GM04504 (cell line): ENCODE measurements at regions not wholly inside any gene's neighbourhood (a gene's known extent, or its start where the extent isn't known, plus 50 kb on each side); places are given as distances from the start of the nearest gene placed in this dataset.
"Not testable (repeated sequence)": the region's sequence is repeated elsewhere in the genome, so short reads cannot be mapped to it uniquely, and the experiment has no call there.

Experiments
- DNase-seq: peaks from one replicate; pipeline ENCODE4 v3.0.0-alpha.2; 2012; ENCODE audit warnings: low read depth

DNA sequence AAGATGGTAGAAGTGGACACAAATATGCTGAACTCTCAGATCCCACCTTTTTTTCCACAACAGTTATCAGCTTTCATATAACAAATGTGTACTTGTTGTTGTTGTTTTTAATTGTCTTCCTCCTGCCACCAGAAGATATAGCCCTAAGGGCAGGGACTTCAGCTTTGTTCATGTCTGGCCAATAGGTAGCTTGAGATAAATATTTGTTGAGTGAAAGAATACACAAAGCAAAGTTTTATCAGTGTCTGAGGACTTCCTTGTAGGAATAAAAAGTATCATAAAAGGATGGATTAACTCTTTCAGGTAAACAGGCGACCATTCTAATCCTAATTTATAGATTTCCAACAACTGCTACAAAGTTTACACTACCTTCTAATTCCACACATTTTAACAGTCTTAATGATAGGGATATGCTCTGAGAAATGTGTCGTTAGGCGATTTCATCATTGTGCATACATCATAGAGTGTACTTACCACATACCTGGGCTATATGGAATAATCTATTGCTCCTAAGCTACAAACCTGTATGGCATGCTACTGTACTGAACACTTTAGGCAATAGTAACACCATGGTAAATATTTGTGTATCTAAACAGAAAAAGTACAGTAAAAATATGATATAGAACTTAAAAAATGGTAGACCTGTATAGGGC is 186.1 kb downstream of the ATOH1 start:
- no peak for DNase-seq

DNA sequence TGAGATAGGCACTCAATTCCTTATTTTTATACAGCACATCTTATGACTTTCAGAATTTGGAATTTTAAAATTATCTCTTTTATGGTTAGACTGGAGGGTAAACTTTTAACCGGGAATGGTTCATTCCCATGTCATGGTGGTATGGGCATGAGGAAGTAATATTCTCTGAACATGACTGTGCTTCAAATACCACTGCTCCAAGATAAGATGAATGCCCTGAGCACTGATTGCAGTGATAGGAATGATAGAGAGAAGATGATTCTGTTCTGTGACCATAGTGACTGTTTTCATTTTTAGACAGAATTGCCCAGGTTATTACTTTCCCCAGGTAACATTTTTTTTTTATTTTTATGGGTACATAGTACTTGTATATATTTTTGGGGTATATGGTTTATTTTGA is 187.4 kb downstream of the ATOH1 start:
- no peak for DNase-seq

DNA sequence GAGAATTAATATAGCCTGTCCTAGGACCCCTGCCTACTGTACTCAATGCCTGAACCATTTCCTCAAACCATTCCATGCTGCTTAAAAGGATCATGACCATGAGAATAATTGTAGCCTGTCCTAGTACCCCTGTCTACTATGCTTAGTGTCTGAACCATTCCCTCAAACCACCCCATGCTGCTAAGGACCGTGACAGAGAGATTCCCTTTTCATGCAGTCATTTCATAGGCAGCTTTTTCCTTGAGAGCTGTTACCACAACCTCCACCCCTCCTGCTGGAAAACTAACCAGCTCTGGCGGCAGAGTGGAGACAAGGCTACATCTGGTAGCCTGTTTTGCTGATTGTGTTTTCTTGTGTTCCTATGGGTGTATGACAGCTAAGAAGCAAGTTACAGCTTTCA is 174.9 kb upstream of the SMARCAD1 start:
- DNase-seq: no peak

DNA sequence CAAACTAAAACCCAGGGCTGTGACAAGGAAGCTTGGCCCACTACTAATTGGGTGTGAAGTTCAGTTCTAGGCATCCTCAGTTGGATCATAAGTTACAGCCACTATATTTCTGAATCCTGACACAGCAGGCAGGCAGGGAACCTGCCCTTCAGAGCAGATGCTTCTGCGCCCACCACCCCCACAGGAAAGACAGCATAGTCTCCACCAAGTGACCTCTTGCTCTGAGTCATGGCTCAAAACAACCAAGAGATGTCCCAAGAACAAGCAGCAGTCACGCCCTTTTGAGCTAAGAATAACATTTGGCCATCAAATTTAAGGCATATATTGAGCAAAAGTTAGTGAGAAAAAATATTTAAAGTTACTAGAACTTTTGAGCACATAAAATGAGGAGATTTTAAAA is 170.7 kb upstream of the SMARCAD1 start:
- no peak for DNase-seq

DNA sequence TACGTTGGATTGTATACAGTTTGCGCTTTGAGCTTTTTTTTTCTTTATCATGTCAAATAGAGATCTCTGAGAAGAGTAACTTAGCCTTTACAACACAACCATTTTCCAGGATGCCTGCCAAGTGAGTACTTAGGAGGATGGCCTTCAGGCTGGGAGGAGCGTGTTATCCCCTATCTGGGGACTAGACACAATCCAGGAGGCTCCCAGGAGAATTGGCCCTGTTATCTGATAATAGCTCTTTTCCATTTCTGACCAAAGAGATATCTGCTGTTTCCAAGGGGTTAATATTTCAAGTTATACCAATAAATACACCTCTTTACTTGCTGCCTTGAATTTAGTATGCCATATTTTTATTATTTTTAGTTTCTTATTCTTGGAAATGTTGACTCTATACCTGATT is 169.5 kb upstream of the SMARCAD1 start:
- DNase-seq: no peak

DNA sequence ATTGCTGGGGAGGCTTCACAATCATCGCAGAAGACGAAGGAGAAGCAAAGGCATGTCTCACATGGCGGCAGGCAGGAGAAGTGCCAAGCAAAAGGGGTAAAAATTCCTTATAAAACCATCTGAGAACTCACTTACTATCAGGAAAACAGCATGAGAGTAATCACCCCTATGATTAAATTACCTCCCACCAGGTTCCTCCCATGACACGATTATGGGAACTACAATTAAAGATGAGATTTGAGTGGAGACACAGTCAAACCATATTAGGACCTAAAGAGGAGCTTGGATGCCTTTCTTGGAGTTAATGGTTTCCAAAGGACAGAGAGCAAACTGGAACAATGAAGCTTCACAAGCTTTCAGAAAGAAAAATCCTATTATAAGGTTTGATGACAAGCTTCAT is 168.4 kb upstream of the SMARCAD1 start:
- DNase-seq: no peak

DNA sequence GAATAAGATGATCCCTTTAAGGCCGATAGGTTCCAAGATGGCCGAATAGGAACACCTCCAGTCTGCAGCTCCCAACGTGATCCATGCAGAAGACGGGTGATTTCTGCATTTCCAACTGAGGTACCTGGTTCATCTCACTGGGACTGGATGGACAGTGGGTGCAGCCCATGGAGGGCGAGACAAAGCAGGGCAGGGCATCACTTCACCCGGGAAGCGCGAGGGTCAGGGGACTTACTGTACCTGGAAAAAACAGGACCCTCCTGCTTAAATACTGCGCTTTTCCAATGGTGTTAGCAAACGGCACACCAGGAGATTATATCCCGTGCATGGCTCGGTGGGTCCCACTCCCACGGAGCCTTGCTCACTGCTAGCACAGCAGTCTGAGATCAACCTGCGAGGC is 163.2 kb upstream of the SMARCAD1 start:
- DNase-seq: not testable (repeated sequence)

DNA sequence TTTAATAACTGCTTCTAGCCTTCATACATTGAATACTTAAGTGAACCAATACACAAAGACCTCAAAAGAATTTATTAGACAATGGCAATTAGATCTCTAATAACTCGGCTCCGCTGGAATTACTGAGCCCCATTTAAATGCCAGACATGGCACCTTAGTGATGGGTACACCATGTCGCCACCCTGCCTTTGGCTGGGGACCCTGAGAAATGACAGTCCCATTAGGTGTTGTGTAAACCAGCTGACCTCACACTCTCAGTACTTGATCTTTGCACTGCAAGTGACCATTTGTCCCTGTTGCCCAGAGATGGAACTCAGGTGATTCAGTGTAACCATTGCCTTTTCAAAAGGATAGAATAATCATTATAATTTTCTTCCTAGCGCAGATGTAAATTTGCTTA is 144.6 kb upstream of the SMARCAD1 start:
- DNase-seq: no peak

DNA sequence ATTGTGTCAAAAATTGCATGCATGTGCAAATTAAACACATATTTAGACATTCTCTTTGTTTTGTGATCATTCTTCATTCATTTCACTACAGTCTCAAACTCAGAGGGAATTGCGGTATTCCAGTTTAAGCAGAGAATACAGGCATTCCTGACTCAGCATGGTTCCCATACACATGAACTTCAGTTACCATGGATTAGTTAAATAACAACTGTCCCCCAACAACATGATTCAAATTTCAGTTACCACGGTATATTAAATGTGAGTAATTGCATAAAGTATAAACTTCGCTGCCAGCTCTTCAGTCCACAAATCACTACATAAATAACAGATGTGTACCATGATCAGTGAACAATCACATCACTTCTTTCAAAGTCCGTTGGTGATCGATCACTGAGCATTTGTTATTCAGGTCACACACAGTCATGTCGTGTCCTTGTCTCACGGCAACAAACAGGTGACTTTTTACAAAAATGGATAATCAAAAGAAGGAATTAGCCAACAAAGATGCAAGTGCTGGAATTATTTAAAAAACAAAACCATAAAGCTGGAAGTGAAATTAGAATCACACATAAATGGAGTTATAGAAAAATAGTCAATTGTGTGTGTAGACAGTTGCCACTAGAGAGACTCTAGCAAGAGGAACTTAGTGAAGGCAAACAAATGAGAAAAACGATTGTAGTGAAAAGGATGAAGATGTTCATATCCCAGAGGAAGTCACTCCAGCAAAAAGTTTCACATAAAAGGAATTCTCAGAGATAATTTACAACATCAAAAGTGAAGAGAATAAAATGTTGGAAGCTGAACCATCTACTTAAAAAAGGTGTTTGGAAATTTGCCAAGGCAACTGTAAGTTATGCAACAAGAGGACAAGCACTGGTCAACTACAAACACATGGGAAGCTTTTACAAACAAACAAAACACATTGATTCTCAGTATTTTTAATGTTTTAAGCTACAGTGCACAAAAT is 138.6 kb upstream of the SMARCAD1 start:
- no peak for DNase-seq

DNA sequence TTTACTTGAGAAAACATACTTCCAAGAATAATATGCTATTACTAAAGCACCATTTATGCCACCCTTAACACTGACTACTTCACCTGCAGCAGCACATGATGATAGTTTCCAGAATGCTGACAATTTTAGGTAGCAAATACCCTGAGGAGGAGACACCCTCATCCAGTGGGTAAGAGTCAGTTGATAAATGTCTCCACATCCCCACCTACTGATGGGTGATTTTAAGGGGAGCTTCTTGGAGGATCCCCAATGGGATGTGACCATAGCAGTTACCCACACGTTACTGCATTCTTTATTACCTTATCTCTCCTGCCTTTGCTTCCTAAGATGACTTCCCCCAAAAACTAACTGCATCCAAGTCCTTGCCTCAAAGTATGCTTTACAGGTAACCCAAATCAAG is 131.2 kb upstream of the SMARCAD1 start:
- DNase-seq: no peak

DNA sequence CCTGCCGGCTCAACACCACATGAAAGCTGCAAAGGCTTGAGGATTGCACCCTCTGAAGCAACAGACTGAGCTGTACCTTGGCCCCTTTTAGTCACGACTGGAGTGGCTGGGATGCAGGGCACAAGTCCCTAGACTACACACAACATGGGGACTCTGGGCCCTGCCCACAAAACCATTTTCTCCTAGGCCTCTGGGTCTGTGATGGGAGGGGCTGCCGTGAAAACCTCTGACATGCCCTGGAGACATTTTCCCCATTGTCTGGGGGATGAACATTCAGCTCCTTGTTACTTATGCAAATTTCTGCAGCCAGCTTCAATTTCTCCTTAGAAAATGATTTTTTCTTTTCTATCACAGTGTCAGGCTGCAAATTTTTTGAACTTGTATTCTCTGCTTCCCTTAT is 123.5 kb upstream of the SMARCAD1 start:
- no peak for DNase-seq

DNA sequence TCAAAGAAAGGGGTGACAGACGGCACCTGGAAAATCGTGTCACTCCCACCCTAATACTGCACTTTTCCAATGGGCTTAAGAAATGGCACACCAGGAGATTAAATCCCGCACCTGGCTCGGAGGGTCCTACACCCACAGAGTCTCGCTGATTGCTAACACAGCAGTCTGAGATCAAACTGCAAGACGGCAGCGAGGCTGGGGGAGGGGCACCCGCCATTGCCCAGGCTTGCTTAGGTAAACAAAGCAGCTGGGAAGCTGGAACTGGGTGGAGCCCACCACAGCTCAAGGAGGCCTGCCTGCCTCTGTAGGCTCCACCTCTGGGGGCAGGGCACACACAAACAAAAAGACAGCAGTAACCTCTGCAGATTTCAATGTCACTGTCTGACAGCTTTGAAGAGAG is 108.5 kb upstream of the SMARCAD1 start:
- DNase-seq: not testable (repeated sequence)

DNA sequence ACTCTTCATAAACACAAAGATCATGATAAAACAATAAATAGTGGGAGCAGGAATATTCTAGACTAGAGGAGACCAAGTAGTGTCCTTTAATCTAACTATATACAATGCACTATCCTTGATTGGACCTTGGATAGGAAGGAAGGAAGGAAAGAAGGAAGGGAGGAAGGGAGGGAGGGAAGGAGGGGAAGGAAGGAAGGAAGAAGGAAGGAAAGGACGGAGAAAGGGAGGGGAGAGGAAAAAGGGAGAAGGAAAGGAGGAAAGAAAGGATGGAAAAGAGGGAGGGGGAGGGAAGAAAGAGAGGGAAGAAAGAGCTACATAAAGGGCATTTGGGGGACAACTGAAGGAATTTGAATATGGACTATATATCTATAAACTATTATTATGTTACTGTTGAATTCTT is 95.0 kb upstream of the SMARCAD1 start:
- DNase-seq: no peak

DNA sequence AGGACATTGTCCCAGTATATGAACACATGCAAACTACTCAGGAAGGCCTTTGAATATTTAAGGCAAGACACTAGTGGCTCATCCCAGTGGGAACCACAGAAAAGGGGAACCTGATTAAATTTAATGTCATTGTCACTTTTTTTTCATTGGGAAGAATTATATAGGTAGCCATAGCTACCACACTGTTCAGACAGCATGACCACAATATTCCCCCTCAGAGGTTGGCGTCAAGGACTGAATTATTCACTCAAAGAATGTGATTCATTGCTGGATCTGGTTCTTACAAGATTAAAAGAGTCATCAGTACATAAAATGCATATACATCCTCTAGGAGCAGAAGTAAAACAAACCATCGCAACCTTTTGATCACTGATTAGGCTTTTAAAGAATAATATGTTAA is 92.0 kb upstream of the SMARCAD1 start:
- no peak for DNase-seq

DNA sequence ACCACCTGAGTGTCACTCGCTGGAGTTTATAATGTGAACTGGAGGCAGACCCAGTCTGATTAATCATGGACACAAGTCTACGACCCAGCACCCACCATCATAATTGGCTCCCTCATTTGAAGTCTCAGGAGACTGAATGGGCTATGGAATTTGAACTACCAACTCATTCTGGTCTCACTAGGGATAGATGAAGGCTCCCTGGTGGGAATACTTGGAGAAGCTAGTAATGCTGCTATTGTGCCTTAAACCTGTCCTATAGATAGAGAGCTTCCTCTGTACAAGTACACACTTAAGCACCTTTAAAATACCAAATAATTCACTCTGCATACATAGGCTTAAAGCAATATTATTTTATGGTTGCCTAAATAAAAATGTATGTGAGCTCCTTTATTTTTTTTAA is 90.8 kb upstream of the SMARCAD1 start:
- no peak for DNase-seq

DNA sequence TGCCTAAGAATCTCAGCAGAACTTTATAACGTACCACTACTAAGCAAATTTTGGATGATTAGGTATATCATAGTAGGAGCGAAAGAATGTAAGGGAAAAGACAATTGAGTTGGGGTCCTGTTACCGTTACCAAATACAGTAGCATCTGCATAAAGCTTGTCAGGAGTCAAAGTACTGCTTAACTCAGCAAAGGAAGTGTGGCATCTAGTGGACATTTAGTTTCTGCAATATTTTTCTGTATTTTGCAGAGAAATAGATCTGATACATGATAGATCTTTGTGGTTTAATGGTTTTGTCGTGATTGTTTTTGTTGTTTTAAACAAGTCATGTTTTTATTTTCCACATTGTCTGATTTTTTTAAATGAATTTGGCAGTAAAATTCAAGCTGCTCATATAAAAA is 81.0 kb upstream of the SMARCAD1 start:
- DNase-seq: no peak

DNA sequence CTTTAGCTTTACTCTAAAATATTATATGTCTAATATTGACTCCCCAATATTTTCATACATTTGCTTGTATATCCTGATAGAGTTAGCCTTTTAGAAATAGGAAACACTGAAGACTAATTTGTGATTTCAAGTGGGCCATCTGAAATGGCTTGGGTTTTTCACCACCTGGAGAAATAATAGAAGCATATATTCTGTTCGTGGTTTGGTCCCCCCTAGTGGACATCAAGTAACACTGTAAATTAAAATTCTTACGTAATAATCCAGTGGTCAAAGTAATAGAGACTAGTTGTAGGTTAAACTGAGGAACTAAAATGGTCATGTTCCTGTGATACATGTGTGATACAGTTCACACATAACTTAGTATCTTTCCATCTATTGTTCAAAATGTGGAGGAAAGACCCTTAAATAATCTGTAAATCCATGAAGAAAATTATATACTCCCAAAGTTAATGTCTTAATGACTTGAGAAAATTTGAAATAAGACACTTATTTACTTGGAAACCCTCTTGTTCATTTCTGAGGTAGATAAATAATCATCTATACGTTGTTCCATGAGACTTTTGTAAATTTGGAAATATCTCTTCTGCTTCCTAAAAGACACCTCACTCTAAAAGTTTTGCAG is 79.8 kb upstream of the SMARCAD1 start:
- peak; percentile 1 for DNase-seq

DNA sequence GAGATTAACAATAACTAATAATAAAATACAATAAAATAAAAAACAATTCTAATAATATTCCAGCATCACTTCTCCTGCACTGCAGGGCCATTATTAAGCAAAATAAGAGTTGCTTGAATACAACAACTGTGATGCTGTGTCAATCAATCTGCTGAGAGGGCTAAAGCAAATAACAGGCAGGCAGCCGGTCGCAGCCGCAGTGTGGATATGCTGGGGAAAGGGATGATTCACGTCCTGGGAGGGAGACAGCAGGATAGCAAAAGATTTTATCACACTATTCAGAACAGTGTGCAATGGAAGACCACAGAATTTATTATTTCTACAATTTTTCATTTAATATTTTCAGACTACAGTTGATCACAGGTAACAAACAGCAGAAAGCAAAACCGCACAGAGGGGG is 76.5 kb upstream of the SMARCAD1 start:
- DNase-seq: no peak

DNA sequence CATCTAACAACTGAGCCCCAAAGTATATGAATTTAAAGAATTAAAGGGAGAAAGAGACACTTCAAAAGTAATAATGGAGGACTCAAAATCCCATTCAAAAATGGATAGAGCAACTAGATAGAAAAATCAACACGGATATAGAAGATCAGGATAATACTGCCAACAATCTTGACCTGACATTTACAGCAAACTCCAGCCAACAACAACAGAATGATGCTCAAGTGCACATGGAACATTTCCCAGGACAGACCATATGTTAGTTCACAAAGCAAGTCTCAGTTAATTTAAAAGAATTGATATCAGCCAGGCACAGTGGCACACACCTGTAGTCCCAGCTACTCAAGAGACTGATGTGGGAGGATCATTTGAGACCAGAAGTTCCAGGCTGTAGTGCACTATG is 72.0 kb upstream of the SMARCAD1 start:
- DNase-seq: no peak

DNA sequence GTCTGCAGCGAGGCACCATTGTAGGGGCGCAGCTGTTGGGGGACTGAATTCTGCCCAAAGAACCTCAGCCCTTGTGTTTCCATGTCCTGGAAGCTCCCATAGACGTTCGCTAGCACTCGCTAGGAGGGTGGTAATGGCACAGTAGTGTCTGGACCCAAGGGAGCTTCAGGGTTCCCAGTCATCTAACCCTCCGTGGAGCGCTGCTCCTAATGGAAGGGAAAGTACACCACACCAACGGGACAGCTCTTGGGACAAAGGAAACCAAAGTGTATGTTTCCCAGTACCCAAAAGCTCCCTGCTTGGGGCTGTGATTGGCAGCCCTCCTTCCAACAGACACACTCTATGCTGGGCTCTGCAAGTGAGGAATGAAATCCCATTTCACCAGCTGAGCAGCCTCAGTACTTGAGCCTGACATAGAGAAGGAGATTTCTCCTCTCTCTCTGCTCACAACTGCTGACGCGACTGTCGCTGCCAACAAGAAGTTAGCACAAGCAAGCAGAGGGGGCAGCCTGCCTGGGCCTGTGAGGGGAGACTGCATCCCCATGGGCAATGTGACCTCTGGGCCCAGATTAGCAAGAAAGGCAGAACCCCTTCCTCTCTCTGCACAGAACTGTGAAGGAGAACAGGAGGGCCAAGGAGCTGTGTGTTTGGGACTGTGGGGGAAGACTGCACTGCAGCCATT is 67.6 kb upstream of the SMARCAD1 start:
- no peak for DNase-seq

DNA sequence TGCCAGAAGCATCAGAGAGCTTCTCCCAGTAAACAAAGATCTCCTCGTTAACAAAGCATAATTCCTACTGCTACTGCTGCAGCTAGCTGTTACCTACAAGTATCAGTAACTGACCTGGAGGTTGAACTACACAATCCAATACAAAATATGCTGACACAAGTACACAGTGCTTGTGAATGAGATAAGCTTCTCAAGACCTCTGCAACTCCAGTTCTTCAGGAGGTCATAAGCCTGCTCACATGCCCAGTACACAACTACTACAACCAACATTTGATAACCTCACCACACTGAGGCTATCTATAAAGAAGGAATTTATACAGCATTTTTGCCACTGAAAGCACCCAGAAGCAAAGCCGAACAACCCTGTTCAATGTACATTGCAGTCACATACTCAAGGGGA is 66.7 kb upstream of the SMARCAD1 start:
- no peak for DNase-seq

DNA sequence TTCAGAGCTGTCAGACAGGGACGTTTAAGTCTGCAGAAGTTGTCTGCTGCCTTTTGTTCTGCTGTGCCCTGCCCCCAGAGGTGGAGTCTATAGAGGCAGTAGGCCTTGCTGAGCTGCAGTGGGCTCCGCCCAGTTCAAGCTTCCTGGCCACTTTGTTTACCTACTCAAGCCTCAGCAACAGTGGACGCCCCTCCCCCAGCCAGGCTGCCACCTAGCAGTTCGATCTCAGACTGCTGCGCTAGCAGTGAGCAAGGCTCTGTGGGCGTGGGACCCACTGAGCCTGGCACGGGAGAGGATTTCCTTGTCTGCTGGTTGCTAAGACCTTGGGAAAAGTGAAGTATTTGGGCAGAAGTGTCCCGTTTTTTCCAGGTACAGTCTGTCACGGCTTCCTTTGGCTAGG is 59.6 kb upstream of the SMARCAD1 start:
- DNase-seq: not testable (repeated sequence)

DNA sequence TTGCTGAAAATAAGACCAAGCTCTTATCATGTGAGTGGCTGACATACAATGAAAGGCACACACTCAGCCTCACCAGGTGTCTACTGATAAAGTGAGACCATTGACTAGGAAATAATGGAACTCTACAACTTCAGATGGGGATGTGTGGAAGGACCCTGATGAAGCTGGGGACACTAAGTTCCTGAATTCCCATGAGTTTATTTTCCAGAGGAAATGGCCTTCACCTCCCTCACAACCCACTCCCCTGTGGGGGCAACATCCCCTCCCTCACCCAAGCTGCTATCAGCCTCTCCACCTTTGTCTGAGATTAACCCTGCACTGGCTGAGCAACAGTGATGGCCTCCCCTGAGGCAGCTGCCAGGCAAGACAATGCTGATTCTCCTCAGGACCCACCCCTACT is 55.2 kb upstream of the SMARCAD1 start:
- no peak for DNase-seq
